K562 (cell line): ENCODE measurements at regions not wholly inside any gene's neighbourhood (a gene's known extent, or its start where the extent isn't known, plus 50 kb on each side); places are given as distances from the start of the nearest gene placed in this dataset.

Experiments
- ATF7 ChIP-seq: fragments of 450-650 bp; IDR thresholded peaks from 2 replicates; pipeline ENCODE4 v1.7.1; 2014; ENCODE audit warnings: mild to moderate bottlenecking, moderate library complexity
- CTBP1 ChIP-seq: fragments of 450-650 bp; IDR thresholded peaks from 2 replicates; pipeline ENCODE4 v1.6.1; 2016; ENCODE audit warnings: borderline replicate concordance
- E2F4 ChIP-seq: sonication (generic); formaldehyde crosslinking; IDR thresholded peaks from 2 replicates; pipeline ENCODE4 v1.8.0; 2022; ENCODE audit warnings: mild to moderate bottlenecking, low read depth, missing genetic modification reagents
- GABPA ChIP-seq: fragments of 200-800 bp; sonication (Bioruptor generic); conservative IDR thresholded peaks from 2 replicates; pipeline ENCODE4 v1.6.1; 2016; ENCODE audit warnings: low read depth, missing genetic modification characterization, missing compliant biosample characterization
- JUN ChIP-seq, 2 experiments: sonication (generic) in 1 of 2; formaldehyde crosslinking in 1 of 2; IDR thresholded peaks; 2 replicates each; pipeline versions ENCODE4 v1.6.1 to v1.8.0; 2012 to 2022; ENCODE audit warnings: borderline replicate concordance in 2 of 2, mild to moderate bottlenecking in 2 of 2, improper control_type of control experiment in 1 of 2, low read depth in 1 of 2, low read length in 1 of 2, missing genetic modification reagents in 1 of 2
- KLF10 ChIP-seq: fragments of 250-450 bp; sonication (Bioruptor Pico); IDR thresholded peaks from 2 replicates; pipeline ENCODE4 v1.6.1; 2021; ENCODE audit warnings: matching md5 sums
- LCOR ChIP-seq: sonication (generic); formaldehyde crosslinking; IDR thresholded peaks from 2 replicates; pipeline ENCODE4 v1.8.0; 2022; ENCODE audit warnings: mild to moderate bottlenecking, missing genetic modification reagents
- MEF2A ChIP-seq: IDR thresholded peaks from 2 replicates; pipeline ENCODE4 v1.6.1; 2011; ENCODE audit warnings: low read depth, mild to moderate bottlenecking, low read length, moderate library complexity; ENCODE audit not compliant: control insufficient read depth
- PRDM10 ChIP-seq: fragments of 450-650 bp; IDR thresholded peaks from 2 replicates; pipeline ENCODE4 v1.6.1; 2018; ENCODE audit not compliant: partially characterized antibody
- SNAPC5 ChIP-seq: fragments of 250-450 bp; sonication (Bioruptor Pico); IDR thresholded peaks from 2 replicates; pipeline ENCODE4 v1.8.0; 2021; ENCODE audit warnings: moderate library complexity, mild to moderate bottlenecking, inconsistent platforms
- TAF15 ChIP-seq: fragments of 200-400 bp; formaldehyde crosslinking; IDR thresholded peaks from 2 replicates; pipeline ENCODE4 v1.6.1; 2017; ENCODE audit warnings: mild to moderate bottlenecking, low read depth, low read length, moderate library complexity
- TFAP4 ChIP-seq: sonication (generic); formaldehyde crosslinking; IDR thresholded peaks from 2 replicates; pipeline ENCODE4 v1.8.0; 2022; ENCODE audit warnings: missing genetic modification reagents, mild to moderate bottlenecking, moderate library complexity, borderline replicate concordance
- ZNF561 ChIP-seq: fragments of 450-650 bp; formaldehyde crosslinking; conservative IDR thresholded peaks from 2 replicates; pipeline ENCODE4 v1.4.0; 2020; ENCODE audit warnings: mild to moderate bottlenecking, moderate library complexity
- TF ChIP-seq, protein P1 (sequence below): fragments of 250-450 bp; sonication (Bioruptor Pico); IDR thresholded peaks from 2 replicates; pipeline ENCODE4 v1.4.0; 2020; ENCODE audit warnings: mild to moderate bottlenecking, moderate library complexity
- TF ChIP-seq, protein P2 (sequence below), 2 experiments: IDR thresholded peaks; 2 replicates each; pipeline ENCODE4 v1.6.1; 2012; ENCODE audit warnings: improper control_type of control experiment in 2 of 2, low read depth in 2 of 2, low read length in 2 of 2, borderline replicate concordance in 1 of 2

GRCh38 chr1:201714542-201715329, 114.2 kb upstream of the IPO9 start (continued):
- TF ChIP-seq, protein P1, sequence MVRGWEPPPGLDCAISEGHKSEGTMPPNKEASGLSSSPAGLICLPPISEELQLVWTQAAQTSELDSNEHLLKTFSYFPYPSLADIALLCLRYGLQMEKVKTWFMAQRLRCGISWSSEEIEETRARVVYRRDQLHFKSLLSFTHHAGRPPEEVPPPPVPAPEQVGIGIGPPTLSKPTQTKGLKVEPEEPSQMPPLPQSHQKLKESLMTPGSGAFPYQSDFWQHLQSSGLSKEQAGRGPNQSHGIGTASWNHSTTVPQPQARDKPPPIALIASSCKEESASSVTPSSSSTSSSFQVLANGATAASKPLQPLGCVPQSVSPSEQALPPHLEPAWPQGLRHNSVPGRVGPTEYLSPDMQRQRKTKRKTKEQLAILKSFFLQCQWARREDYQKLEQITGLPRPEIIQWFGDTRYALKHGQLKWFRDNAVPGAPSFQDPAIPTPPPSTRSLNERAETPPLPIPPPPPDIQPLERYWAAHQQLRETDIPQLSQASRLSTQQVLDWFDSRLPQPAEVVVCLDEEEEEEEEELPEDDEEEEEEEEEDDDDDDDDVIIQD (CRISPR knock-in tag): no peak
- TF ChIP-seq, protein P2, sequence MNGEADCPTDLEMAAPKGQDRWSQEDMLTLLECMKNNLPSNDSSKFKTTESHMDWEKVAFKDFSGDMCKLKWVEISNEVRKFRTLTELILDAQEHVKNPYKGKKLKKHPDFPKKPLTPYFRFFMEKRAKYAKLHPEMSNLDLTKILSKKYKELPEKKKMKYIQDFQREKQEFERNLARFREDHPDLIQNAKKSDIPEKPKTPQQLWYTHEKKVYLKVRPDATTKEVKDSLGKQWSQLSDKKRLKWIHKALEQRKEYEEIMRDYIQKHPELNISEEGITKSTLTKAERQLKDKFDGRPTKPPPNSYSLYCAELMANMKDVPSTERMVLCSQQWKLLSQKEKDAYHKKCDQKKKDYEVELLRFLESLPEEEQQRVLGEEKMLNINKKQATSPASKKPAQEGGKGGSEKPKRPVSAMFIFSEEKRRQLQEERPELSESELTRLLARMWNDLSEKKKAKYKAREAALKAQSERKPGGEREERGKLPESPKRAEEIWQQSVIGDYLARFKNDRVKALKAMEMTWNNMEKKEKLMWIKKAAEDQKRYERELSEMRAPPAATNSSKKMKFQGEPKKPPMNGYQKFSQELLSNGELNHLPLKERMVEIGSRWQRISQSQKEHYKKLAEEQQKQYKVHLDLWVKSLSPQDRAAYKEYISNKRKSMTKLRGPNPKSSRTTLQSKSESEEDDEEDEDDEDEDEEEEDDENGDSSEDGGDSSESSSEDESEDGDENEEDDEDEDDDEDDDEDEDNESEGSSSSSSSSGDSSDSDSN (IDR thresholded peaks at IDR 0.05; ENCODE audit: borderline replicate concordance in 1 of 2, low read depth in 2 of 2, low read length in 2 of 2): 0 out of 4 replicates have a peak, but pooled peaks have one; percentile 45 to 61
- TF ChIP-seq CTBP1 (peak; percentile 35; the same call in 1 of the 2 replicates), GABPA (no peak), E2F4 (CRISPR knock-in tag) (no peak), TAF15 (no peak), LCOR (no peak), TFAP4 (CRISPR knock-in tag) (no peak), ATF7 (peak; percentile 39; the same call in 1 of the 2 replicates), SNAPC5 (CRISPR knock-in tag) (no peak), ZNF561 (CRISPR knock-in tag) (no peak), MEF2A (no peak), KLF10 (CRISPR knock-in tag) (no peak), PRDM10 (peak; percentile 94), JUN (IDR thresholded peaks at IDR 0.05; ENCODE audit: borderline replicate concordance, low read depth, low read length) (peak; percentile 96), JUN (CRISPR knock-in tag; IDR thresholded peaks at IDR 0.05; ENCODE audit: borderline replicate concordance) (no peak)
